ENCODE measurements at regions not wholly inside any gene's neighbourhood (a gene's known extent, or its start where the extent isn't known, plus 50 kb on each side); places are given as distances from the start of the nearest gene placed in this dataset.
"Not testable (repeated sequence)": the region's sequence is repeated elsewhere in the genome, so short reads cannot be mapped to it uniquely, and the experiment has no call there.

GRCh38 chr4:91729851-91730250, 573.9 kb upstream of the GRID2 start:
- H3K27ac ChIP-seq (ENCODE audit: low read depth, low read length) = no peak overlapping the region
- H3K9me3 ChIP-seq (ENCODE audit: control insufficient read depth, insufficient read depth, low read length) = no peaks in the 10 kb centered on the region
- CTCF ChIA-PET = no interaction called here
- TF ChIP-seq, protein P1, sequence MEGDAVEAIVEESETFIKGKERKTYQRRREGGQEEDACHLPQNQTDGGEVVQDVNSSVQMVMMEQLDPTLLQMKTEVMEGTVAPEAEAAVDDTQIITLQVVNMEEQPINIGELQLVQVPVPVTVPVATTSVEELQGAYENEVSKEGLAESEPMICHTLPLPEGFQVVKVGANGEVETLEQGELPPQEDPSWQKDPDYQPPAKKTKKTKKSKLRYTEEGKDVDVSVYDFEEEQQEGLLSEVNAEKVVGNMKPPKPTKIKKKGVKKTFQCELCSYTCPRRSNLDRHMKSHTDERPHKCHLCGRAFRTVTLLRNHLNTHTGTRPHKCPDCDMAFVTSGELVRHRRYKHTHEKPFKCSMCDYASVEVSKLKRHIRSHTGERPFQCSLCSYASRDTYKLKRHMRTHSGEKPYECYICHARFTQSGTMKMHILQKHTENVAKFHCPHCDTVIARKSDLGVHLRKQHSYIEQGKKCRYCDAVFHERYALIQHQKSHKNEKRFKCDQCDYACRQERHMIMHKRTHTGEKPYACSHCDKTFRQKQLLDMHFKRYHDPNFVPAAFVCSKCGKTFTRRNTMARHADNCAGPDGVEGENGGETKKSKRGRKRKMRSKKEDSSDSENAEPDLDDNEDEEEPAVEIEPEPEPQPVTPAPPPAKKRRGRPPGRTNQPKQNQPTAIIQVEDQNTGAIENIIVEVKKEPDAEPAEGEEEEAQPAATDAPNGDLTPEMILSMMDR (IDR thresholded peaks at IDR 0.05; ENCODE audit: low read depth, low read length) = no peak
- no peaks in the 10 kb centered on the region for H3K27me3 ChIP-seq (ENCODE audit: control insufficient read depth, insufficient read depth, low read length)
- no peak overlapping the region for H3K4me3 ChIP-seq (ENCODE audit: low read depth, low read length)
- DNase-seq (ENCODE audit: low read depth, low spot score) = no peak
- POLR2A ChIA-PET = no interaction called here

GRCh38 chr4:91734682-91735081, 569.1 kb upstream of the GRID2 start:
- CTCF ChIA-PET = no interaction called here

GRCh38 chr4:91738831-91739230, 564.9 kb upstream of the GRID2 start:
- H3K27me3 ChIP-seq (ENCODE audit: control insufficient read depth, insufficient read depth, low read length); H3K27ac ChIP-seq (ENCODE audit: low read depth, low read length); CTCF ChIA-PET; POLR2A ChIA-PET; H3K9me3 ChIP-seq (ENCODE audit: control insufficient read depth, insufficient read depth, low read length); DNase-seq (ENCODE audit: low read depth, low spot score); H3K4me3 ChIP-seq (ENCODE audit: low read depth, low read length): not testable (repeated sequence)

More at GRCh38 chr4:91734682-91735081, 569.1 kb upstream of the GRID2 start:
- TF ChIP-seq, protein P1 (IDR thresholded peaks at IDR 0.05; ENCODE audit: low read depth, low read length) = no peak
- H3K27ac ChIP-seq (ENCODE audit: low read depth, low read length) = no peak overlapping the region
- H3K4me3 ChIP-seq (ENCODE audit: low read depth, low read length) = no peak overlapping the region
- no peaks in the 10 kb centered on the region for H3K9me3 ChIP-seq (ENCODE audit: control insufficient read depth, insufficient read depth, low read length)
- H3K27me3 ChIP-seq (ENCODE audit: control insufficient read depth, insufficient read depth, low read length) = no peaks in the 10 kb centered on the region
- POLR2A ChIA-PET = no interaction called here
- no peak for DNase-seq (ENCODE audit: low read depth, low spot score)

GRCh38 chr4:91746551-91746950, 557.2 kb upstream of the GRID2 start:
- TF ChIP-seq, protein P1 (IDR thresholded peaks at IDR 0.05; ENCODE audit: low read depth, low read length) = no peak
- no peak overlapping the region for H3K27ac ChIP-seq (ENCODE audit: low read depth, low read length)
- H3K27me3 ChIP-seq (ENCODE audit: control insufficient read depth, insufficient read depth, low read length) = no peaks in the 10 kb centered on the region
- CTCF ChIA-PET = no interaction called here
- POLR2A ChIA-PET = no interaction called here
- no peak overlapping the region for H3K4me3 ChIP-seq (ENCODE audit: low read depth, low read length)
- DNase-seq (ENCODE audit: low read depth, low spot score) = no peak
- peaks cover 15% of the 10 kb centered on the region for H3K9me3 ChIP-seq (ENCODE audit: control insufficient read depth, insufficient read depth, low read length)

GRCh38 chr4:91751961-91752360, 551.8 kb upstream of the GRID2 start:
- no peak overlapping the region for H3K27ac ChIP-seq (ENCODE audit: low read depth, low read length)
- TF ChIP-seq, protein P1 (IDR thresholded peaks at IDR 0.05; ENCODE audit: low read depth, low read length) = no peak
- H3K27me3 ChIP-seq (ENCODE audit: control insufficient read depth, insufficient read depth, low read length) = no peaks in the 10 kb centered on the region
- peaks cover 6% of the 10 kb centered on the region for H3K9me3 ChIP-seq (ENCODE audit: control insufficient read depth, insufficient read depth, low read length)
- ChIA-PET CTCF (no interaction called here), POLR2A (no interaction called here)
- no peak overlapping the region for H3K4me3 ChIP-seq (ENCODE audit: low read depth, low read length)
- DNase-seq (ENCODE audit: low read depth, low spot score) = no peak

DNA sequence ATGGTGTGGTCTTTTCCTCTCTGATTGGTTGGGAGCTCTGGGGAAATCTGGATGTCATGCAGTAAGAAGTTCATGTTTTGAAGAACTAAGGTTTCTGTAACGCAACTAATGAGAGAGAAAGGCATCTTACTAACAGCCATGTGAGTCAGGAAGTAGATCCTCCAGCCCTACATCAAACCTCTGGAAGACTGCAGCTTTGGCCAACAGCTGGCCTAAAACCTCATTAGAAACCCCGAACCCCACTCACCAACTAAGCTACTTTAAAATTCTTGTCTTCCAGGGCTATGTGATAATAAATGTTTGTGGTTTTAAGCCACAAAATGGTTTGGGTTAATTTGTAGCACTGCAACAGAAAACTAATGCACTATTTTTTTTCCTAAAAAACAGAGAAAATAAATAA, 549.0 kb upstream of the GRID2 start:
- ChIA-PET CTCF (no interaction called here), POLR2A (no interaction called here)
- H3K9me3 ChIP-seq (ENCODE audit: control insufficient read depth, insufficient read depth, low read length) = no peaks in the 10 kb centered on the region; the same call in 1 of the 2 replicates
- H3K4me3 ChIP-seq (ENCODE audit: low read depth, low read length) = no peak overlapping the region
- TF ChIP-seq, protein P1 (IDR thresholded peaks at IDR 0.05; ENCODE audit: low read depth, low read length) = no peak
- no peak for DNase-seq (ENCODE audit: low read depth, low spot score)
- no peak overlapping the region for H3K27ac ChIP-seq (ENCODE audit: low read depth, low read length)
- no peaks in the 10 kb centered on the region for H3K27me3 ChIP-seq (ENCODE audit: control insufficient read depth, insufficient read depth, low read length)

Measured in AG04450 (cell line).